ENCODE measurements at regions not wholly inside any gene's neighbourhood (a gene's known extent, or its start where the extent isn't known, plus 50 kb on each side); places are given as distances from the start of the nearest gene placed in this dataset.

- Histone ChIP-seq H3K9me3 (no peaks in the 10 kb centered on the region), H3K27me3 (ENCODE audit: insufficient read depth) (no peaks in the 10 kb centered on the region), H3K4me2 (no peak overlapping the region), H3K4me1 (ENCODE audit: control insufficient read depth in 1 of 2, insufficient read depth in 2 of 2, low read depth in 1 of 2, low read length in 1 of 2) (no peaks in the 10 kb centered on the region; a peak in 1 of 4 replicates), H3K79me2 (ENCODE audit: insufficient read depth) (no peaks in the 10 kb centered on the region), H3K9me2 (no peaks in the 10 kb centered on the region), H2AFZ (ENCODE audit: low read depth) (no peak overlapping the region), H3K9ac (no peak overlapping the region), H3K4me3 (ENCODE audit: low read depth in 2 of 2, low read length in 1 of 2) (no peak overlapping the region), H3F3A (replicated peaks; ENCODE audit: insufficient read depth) (no peaks in the 10 kb centered on the region), H3K36me3 (replicated peaks in 1 of 2; ENCODE audit: control insufficient read depth in 1 of 2, insufficient read depth in 2 of 2, low read length in 1 of 2) (no peaks in the 10 kb centered on the region), H4K20me1 (ENCODE audit: insufficient read depth) (no peaks in the 10 kb centered on the region), H3K27ac (ENCODE audit: low read depth in 2 of 2, low read length in 1 of 2) (no peak overlapping the region)
- CTCF ChIA-PET = interaction anchor here (1.2 kb wide), 1 partner anchor 182 kb away, joined by 6 read pairs; no protein-coding TSS in a partner anchor
- no peak for DNase-seq
- POLR2A ChIA-PET = no interaction called here
- TF ChIP-seq PBX3 (IDR thresholded peaks at IDR 0.05) = no peak
- TF ChIP-seq EP300 (IDR thresholded peaks at IDR 0.05; ENCODE audit: borderline replicate concordance in 1 of 2, low read depth in 1 of 2, low read length in 1 of 2) = no peak
- no peak for TF ChIP-seq RAD21 (IDR thresholded peaks at IDR 0.05; ENCODE audit: low read length)
- no peak for TF ChIP-seq MEF2A (IDR thresholded peaks at IDR 0.05; ENCODE audit: borderline replicate concordance, low read depth)
- TF ChIP-seq RXRA (IDR thresholded peaks at IDR 0.05; ENCODE audit: borderline replicate concordance, low read depth) = no peak
- no peak for TF ChIP-seq TCF12 (IDR thresholded peaks at IDR 0.05)
- TF ChIP-seq CHD2 (IDR thresholded peaks at IDR 0.05; ENCODE audit: low read length, partially characterized antibody) = no peak
- TF ChIP-seq ZBTB33 (IDR thresholded peaks at IDR 0.05; ENCODE audit: borderline replicate concordance, low read depth) = no peak
- no peak for TF ChIP-seq TAF1 (IDR thresholded peaks at IDR 0.05; ENCODE audit: borderline replicate concordance, low read depth, low read length)
- no peak for TF ChIP-seq ELF1 (IDR thresholded peaks at IDR 0.05)
- no peak for TF ChIP-seq USF1 (IDR thresholded peaks at IDR 0.05; ENCODE audit: borderline replicate concordance, low read depth)
- TF ChIP-seq EZH2phosphoT487 (IDR thresholded peaks at IDR 0.05; ENCODE audit: borderline replicate concordance, low read depth) = no peak
- TF ChIP-seq YY1 (IDR thresholded peaks at IDR 0.05; ENCODE audit: low read depth) = no peak
- TF ChIP-seq SIN3A (IDR thresholded peaks at IDR 0.05; ENCODE audit: borderline replicate concordance, low read depth, low read length) = no peak
- no peak for TF ChIP-seq CTCF (IDR thresholded peaks at IDR 0.05)
- no peak for TF ChIP-seq FOXM1 (IDR thresholded peaks at IDR 0.05; ENCODE audit: low read depth)
- TF ChIP-seq IRF3 (IDR thresholded peaks at IDR 0.05; ENCODE audit: low read depth, low read length) = no peak
- no peak for TF ChIP-seq NFIC (IDR thresholded peaks at IDR 0.05; ENCODE audit: borderline replicate concordance)
- WGBS (ENCODE audit: low lambda C conversion rate) = 39% methylated on average over 3 of the region's 3 CpGs
These were observed 168.3 kb upstream of the RPS6KA3 start for GRCh38 chrX:20434986-20435385.
